GM12878 (cell line): ENCODE measurements at regions not wholly inside any gene's neighbourhood (a gene's known extent, or its start where the extent isn't known, plus 50 kb on each side); places are given as distances from the start of the nearest gene placed in this dataset.

Experiments
- ATAC-seq: fragments of 200-7000 bp; cut with Tn5 transposase; 3 replicates; pipeline ENCODE4 v1.9.1; 2020; ENCODE audit warnings: mild to moderate bottlenecking, moderate library complexity
- BruUV-seq: library from RNA; stranded (reverse); fragments of 400-500 nt; replicated peaks from 2 replicates; lab custom pipeline; 2021; lab: Mats Ljungman, UMichigan
- CTCF ChIA-PET: fragments of 300-600 bp; sonication (Branson Sonifier 250); formaldehyde crosslinking; extraction: SDS; loops from one replicate; lab custom pipeline; 2021; ENCODE audit warnings: inconsistent platforms; lab: Yijun Ruan, JAX
- POLR2A ChIA-PET: fragments of 350-600 bp; formaldehyde crosslinking; extraction: SDS; loops from one replicate; lab custom pipeline; 2021; ENCODE audit warnings: inconsistent platforms; lab: Charles Lee
- RAD21 ChIA-PET: fragments of 300-600 bp; sonication (Branson Sonifier 250); formaldehyde crosslinking; loops from one replicate; lab custom pipeline; 2023; ENCODE audit warnings: antibody characterized with exemption; ENCODE audit not compliant: unreplicated experiment; lab: Charles Lee
- SMC1A ChIA-PET: fragments of 300-600 bp; sonication (Branson Sonifier 250); formaldehyde crosslinking; loops from one replicate; lab custom pipeline; 2023; ENCODE audit not compliant: unreplicated experiment, uncharacterized antibody; lab: Charles Lee
- DNase-seq: peaks from one replicate; pipeline ENCODE4 v3.0.0-alpha.2; 2011; ENCODE audit warnings: low read depth, low spot score
- FAIRE-seq: peaks from 3 replicates; lab custom pipeline; 2011; peaks lifted over from hg19 to GRCh38; lab: Jason Lieb, UNC
- H2AFZ ChIP-seq: 2 replicates; pipeline ENCODE4 v1.6.0; 2011; ENCODE audit warnings: low read depth, low read length, control low read depth; ENCODE audit not compliant: control insufficient read depth
- H3K27ac ChIP-seq: 2 replicates; pipeline ENCODE4 v1.5.1; 2011; ENCODE audit warnings: control low read depth; ENCODE audit not compliant: control insufficient read depth, insufficient read depth
- H3K27me3 ChIP-seq, 2 experiments: replicated peaks in 1 of 2; 2 replicates each; pipeline versions ENCODE4 v1.6.0 to v1.6.1; 2011; ENCODE audit warnings: low read length in 1 of 2; ENCODE audit not compliant: control insufficient read depth in 2 of 2, insufficient read depth in 2 of 2
- H3K36me3 ChIP-seq, 2 experiments: 2 replicates each; pipeline ENCODE4 v1.5.1; 2011; ENCODE audit warnings: low read length in 1 of 2; ENCODE audit not compliant: control insufficient read depth in 2 of 2, insufficient read depth in 2 of 2
- H3K4me1 ChIP-seq: 2 replicates; pipeline ENCODE4 v1.6.1; 2011; ENCODE audit warnings: mild to moderate bottlenecking, low read length, moderate library complexity, mixed read lengths; ENCODE audit not compliant: control insufficient read depth, insufficient read depth
- H3K4me2 ChIP-seq: 2 replicates; pipeline ENCODE4 v1.6.0; 2011; ENCODE audit warnings: control low read depth; ENCODE audit not compliant: control insufficient read depth, insufficient read depth
- H3K4me3 ChIP-seq: fragments of 200-600 bp; sonication (generic); 2 replicates; pipeline ENCODE4 v1.5.1; 2016
- H3K79me2 ChIP-seq: 2 replicates; pipeline ENCODE4 v1.6.0; 2011; ENCODE audit warnings: low read length; ENCODE audit not compliant: control insufficient read depth, insufficient read depth
- H3K9ac ChIP-seq: 2 replicates; pipeline ENCODE4 v1.8.0; 2011; ENCODE audit warnings: low read length, control low read depth, mixed read lengths; ENCODE audit not compliant: control insufficient read depth, insufficient read depth
- H3K9me3 ChIP-seq: replicated peaks from 3 replicates; pipeline ENCODE4 v1.5.1; 2011; ENCODE audit warnings: mild to moderate bottlenecking, low read length; ENCODE audit not compliant: control insufficient read depth, insufficient read depth
- H4K20me1 ChIP-seq: 2 replicates; pipeline ENCODE4 v1.6.0; 2011; ENCODE audit not compliant: control insufficient read depth, insufficient read depth
- FOXM1 ChIP-seq: IDR thresholded peaks from 2 replicates; pipeline ENCODE4 v1.6.1; 2012; ENCODE audit warnings: low read depth, mild to moderate bottlenecking, inconsistent platforms, low read length, moderate library complexity
- KDM1A ChIP-seq: fragments of 200-600 bp; sonication (generic); IDR thresholded peaks from 2 replicates; pipeline ENCODE4 v1.6.1; 2016; ENCODE audit warnings: borderline replicate concordance
- MEF2B ChIP-seq: fragments of 450-650 bp; IDR thresholded peaks from 2 replicates; pipeline ENCODE4 v1.6.1; 2018; ENCODE audit warnings: mild to moderate bottlenecking, moderate library complexity; ENCODE audit not compliant: partially characterized antibody, poor library complexity, severe bottlenecking
- POLR2A ChIP-seq: IDR thresholded peaks from 2 replicates; pipeline ENCODE4 v1.6.1; 2011; ENCODE audit warnings: low read depth, mild to moderate bottlenecking, low read length
- RCOR1 ChIP-seq: conservative IDR thresholded peaks from 2 replicates; pipeline ENCODE4 v1.6.1; 2012; ENCODE audit warnings: low read depth, low read length, improper control_type of control experiment
- RELA ChIP-seq: fragments of 450-650 bp; IDR thresholded peaks from 2 replicates; pipeline ENCODE4 v1.8.0; 2014; ENCODE audit warnings: borderline replicate concordance; ENCODE audit not compliant: partially characterized antibody
- SRF ChIP-seq, 2 experiments: IDR thresholded peaks; 2 replicates each; pipeline ENCODE4 v1.6.1; 2011; ENCODE audit warnings: low read depth in 2 of 2, low read length in 2 of 2, mild to moderate bottlenecking in 1 of 2, moderate library complexity in 1 of 2
- SUPT20H ChIP-seq: IDR thresholded peaks from 2 replicates; pipeline ENCODE4 v1.6.1; 2011; ENCODE audit warnings: low read depth, mild to moderate bottlenecking, low read length, moderate library complexity, borderline replicate concordance; ENCODE audit not compliant: control insufficient read depth
- WRNIP1 ChIP-seq: IDR thresholded peaks from 2 replicates; pipeline ENCODE4 v1.6.1; 2011; ENCODE audit warnings: low read depth, low read length, improper control_type of control experiment, borderline replicate concordance
- YBX1 ChIP-seq: fragments of 450-650 bp; IDR thresholded peaks from 2 replicates; pipeline ENCODE4 v1.6.1; 2016; ENCODE audit warnings: antibody characterized with exemption
- ZNF274 ChIP-seq: IDR thresholded peaks from one replicate; pipeline ENCODE4 v1.8.0; 2011; ENCODE audit not compliant: insufficient read length, insufficient read depth
- WGBS: methylation state at CpG from one replicate; pipeline ENCODE4 v1.1.6; 2016; ENCODE audit warnings: low lambda C conversion rate; ENCODE audit not compliant: insufficient replicate concordance, insufficient coverage; ENCODE audit errors: missing lambda C conversion rate; 5-methylcytosine and 5-hydroxymethylcytosine counted together
- in situ Hi-C: fragments of 300-500 bp; cut with MboI; formaldehyde crosslinking; loops from 9 replicates; pipeline ENCODE4 v1.14.3; 2018; ENCODE audit warnings: mixed read lengths
- intact Hi-C: fragments of 100-400 bp; cut with micrococcal nuclease; formaldehyde crosslinking; loops from one replicate; pipeline ENCODE4 v1.14.2; 2022; ENCODE audit not compliant: unreplicated experiment
- TF ChIP-seq, protein P1 (sequence below): fragments of 450-650 bp; formaldehyde crosslinking; IDR thresholded peaks from 2 replicates; pipeline ENCODE4 v1.4.0; 2020; ENCODE audit warnings: mild to moderate bottlenecking, moderate library complexity
- TF ChIP-seq, protein P2 (sequence below): fragments of 450-650 bp; IDR thresholded peaks from 2 replicates; pipeline ENCODE4 v1.6.1; 2018; ENCODE audit warnings: borderline replicate concordance, mild to moderate bottlenecking; ENCODE audit not compliant: partially characterized antibody

DNA sequence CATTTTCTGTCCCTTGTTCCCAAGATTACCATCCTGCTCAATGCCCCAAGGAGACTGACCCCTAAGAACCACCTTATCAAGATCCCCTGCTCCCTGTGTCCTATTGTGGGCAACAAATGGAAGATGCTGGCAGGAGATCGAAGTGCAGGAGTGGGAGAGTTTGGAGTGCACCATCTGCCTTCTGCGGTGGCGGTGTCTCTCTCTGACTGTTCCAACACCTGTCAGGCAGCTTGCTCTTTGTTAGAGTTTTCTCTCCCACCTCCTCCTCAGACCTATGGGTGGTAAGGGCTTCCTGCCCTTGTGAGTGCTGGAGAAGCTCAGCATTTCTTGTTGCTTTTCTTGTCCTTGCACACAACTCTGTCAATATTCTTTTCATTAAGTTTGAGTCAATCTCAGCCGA, 64.1 kb upstream of the SPHKAP start:
- H3K79me2 ChIP-seq: no peaks in the 10 kb centered on the region
- TF ChIP-seq SUPT20H (no peak), WRNIP1 (no peak), KDM1A (no peak), ZNF274 (no peak), POLR2A (no peak), MEF2B (no peak)
- H2AFZ ChIP-seq: no peak overlapping the region
- no peaks in the 10 kb centered on the region for H3K9me3 ChIP-seq
- BruUV-seq: no TSS peak
- no peaks in the 10 kb centered on the region for H3K27me3 ChIP-seq
- WGBS: 43% methylated on average over 4 of the region's 4 CpGs
- no peaks in the 10 kb centered on the region for H3K36me3 ChIP-seq
- in situ Hi-C loops: no loop called here
- no peaks in the 10 kb centered on the region for H4K20me1 ChIP-seq
- no peak overlapping the region for H3K27ac ChIP-seq
- ChIA-PET CTCF (no interaction called here), RAD21 (no interaction called here), POLR2A (no interaction called here), SMC1A (no interaction called here)
- no peaks in the 10 kb centered on the region for H3K4me1 ChIP-seq
- no peak overlapping the region for H3K9ac ChIP-seq
- FAIRE-seq (no peak), ATAC-seq (no peak), DNase-seq (no peak)
- H3K4me2 ChIP-seq: no peak overlapping the region
- intact Hi-C loops: no loop called here
- H3K4me3 ChIP-seq: no peak overlapping the region

DNA sequence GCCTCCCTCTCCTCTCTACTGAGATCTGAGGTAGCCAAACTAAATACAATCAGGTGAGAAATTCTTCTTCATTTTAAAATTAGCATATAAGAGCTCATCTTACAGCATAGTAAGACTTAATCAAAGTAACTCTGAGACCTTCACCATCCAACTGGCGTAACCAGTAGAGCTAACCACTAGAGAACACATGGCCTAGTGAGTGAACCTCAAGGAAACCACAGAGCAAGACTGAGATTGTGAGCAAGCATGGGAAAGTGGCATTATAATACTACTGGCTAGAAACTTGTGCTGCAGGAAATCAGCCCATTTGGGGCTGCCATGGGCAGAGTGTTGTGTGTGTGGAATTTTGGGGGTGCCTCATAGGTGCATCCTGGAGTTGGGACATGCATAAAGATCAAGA, 61.1 kb upstream of the SPHKAP start:
- 0% methylated on average over 1 of the region's 1 CpG for WGBS
- no peaks in the 10 kb centered on the region for H3K9me3 ChIP-seq
- in situ Hi-C loops: no loop called here
- H3K4me1 ChIP-seq: no peaks in the 10 kb centered on the region
- ChIA-PET SMC1A (no interaction called here), POLR2A (no interaction called here), RAD21 (no interaction called here), CTCF (interaction anchor here (0.9 kb wide), 1 partner anchor 14 kb away, joined by 3 read pairs; no protein-coding TSS in a partner anchor)
- no peaks in the 10 kb centered on the region for H4K20me1 ChIP-seq
- no peak overlapping the region for H3K4me2 ChIP-seq
- BruUV-seq: no TSS peak
- H3K9ac ChIP-seq: no peak overlapping the region
- no peak for ATAC-seq
- no peak overlapping the region for H2AFZ ChIP-seq
- no peak overlapping the region for H3K4me3 ChIP-seq
- H3K27me3 ChIP-seq: no peaks in the 10 kb centered on the region
- H3K79me2 ChIP-seq: no peaks in the 10 kb centered on the region
- no peak for FAIRE-seq
- H3K36me3 ChIP-seq: no peaks in the 10 kb centered on the region
- no peak for DNase-seq
- intact Hi-C loops: no loop called here
- no peak overlapping the region for H3K27ac ChIP-seq
- TF ChIP-seq RELA (no peak), RCOR1 (no peak), FOXM1 (no peak), SRF (IDR thresholded peaks at IDR 0.05; ENCODE audit: low read depth in 2 of 2, low read length in 2 of 2) (no peak), YBX1 (no peak)
- TF ChIP-seq, protein P1, sequence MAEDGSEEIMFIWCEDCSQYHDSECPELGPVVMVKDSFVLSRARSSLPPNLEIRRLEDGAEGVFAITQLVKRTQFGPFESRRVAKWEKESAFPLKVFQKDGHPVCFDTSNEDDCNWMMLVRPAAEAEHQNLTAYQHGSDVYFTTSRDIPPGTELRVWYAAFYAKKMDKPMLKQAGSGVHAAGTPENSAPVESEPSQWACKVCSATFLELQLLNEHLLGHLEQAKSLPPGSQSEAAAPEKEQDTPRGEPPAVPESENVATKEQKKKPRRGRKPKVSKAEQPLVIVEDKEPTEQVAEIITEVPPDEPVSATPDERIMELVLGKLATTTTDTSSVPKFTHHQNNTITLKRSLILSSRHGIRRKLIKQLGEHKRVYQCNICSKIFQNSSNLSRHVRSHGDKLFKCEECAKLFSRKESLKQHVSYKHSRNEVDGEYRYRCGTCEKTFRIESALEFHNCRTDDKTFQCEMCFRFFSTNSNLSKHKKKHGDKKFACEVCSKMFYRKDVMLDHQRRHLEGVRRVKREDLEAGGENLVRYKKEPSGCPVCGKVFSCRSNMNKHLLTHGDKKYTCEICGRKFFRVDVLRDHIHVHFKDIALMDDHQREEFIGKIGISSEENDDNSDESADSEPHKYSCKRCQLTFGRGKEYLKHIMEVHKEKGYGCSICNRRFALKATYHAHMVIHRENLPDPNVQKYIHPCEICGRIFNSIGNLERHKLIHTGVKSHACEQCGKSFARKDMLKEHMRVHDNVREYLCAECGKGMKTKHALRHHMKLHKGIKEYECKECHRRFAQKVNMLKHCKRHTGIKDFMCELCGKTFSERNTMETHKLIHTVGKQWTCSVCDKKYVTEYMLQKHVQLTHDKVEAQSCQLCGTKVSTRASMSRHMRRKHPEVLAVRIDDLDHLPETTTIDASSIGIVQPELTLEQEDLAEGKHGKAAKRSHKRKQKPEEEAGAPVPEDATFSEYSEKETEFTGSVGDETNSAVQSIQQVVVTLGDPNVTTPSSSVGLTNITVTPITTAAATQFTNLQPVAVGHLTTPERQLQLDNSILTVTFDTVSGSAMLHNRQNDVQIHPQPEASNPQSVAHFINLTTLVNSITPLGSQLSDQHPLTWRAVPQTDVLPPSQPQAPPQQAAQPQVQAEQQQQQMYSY: no peak
- TF ChIP-seq, protein P2, sequence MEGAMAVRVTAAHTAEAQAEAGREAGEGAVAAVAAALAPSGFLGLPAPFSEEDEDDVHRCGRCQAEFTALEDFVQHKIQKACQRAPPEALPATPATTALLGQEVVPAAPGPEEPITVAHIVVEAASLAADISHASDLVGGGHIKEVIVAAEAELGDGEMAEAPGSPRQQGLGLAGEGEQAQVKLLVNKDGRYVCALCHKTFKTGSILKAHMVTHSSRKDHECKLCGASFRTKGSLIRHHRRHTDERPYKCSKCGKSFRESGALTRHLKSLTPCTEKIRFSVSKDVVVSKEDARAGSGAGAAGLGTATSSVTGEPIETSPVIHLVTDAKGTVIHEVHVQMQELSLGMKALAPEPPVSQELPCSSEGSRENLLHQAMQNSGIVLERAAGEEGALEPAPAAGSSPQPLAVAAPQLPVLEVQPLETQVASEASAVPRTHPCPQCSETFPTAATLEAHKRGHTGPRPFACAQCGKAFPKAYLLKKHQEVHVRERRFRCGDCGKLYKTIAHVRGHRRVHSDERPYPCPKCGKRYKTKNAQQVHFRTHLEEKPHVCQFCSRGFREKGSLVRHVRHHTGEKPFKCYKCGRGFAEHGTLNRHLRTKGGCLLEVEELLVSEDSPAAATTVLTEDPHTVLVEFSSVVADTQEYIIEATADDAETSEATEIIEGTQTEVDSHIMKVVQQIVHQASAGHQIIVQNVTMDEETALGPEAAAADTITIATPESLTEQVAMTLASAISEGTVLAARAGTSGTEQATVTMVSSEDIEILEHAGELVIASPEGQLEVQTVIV: no peak
